Endothelial cell of umbilical vein (primary cell): ENCODE measurements at regions not wholly inside any gene's neighbourhood (a gene's known extent, or its start where the extent isn't known, plus 50 kb on each side); places are given as distances from the start of the nearest gene placed in this dataset.

Source experiments
- EZH2 ChIP-seq: IDR thresholded peaks from 2 replicates; pipeline ENCODE4 v1.6.1; 2012; ENCODE audit warnings: borderline replicate concordance, low read depth, mild to moderate bottlenecking, moderate library complexity, low read length, inconsistent platforms; ENCODE audit not compliant: severe bottlenecking
- MYC ChIP-seq: IDR thresholded peaks from one replicate; pipeline ENCODE4 v1.6.1; 2011; ENCODE audit warnings: mild to moderate bottlenecking, low read depth, low read length
- POLR2A ChIP-seq: IDR thresholded peaks from 2 replicates; pipeline ENCODE4 v1.6.1; 2012; ENCODE audit warnings: low read depth, mild to moderate bottlenecking, control low read depth, low read length

DNA sequence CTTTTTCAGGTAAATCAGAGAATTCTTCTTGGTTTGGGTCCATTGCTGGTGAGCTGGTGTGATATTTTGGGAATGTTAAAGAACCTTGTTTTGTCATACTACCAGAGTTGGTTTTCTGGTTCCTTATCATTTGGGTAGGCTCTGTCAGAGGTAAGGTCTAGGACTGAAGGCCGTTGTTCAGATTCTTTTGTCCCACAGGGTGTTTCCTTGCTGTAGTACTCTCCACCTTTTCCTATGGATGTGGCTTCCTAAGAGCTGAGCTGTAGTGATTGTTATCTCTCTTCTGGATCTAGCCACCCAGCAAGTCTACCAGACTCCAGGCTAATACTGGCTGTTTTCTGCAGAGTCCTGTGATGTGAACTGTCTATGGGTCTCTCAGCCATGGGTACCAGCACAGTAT, 367.5 kb upstream of the GATB start:
- no peak for TF ChIP-seq POLR2A
- TF ChIP-seq EZH2 = no peak
- TF ChIP-seq MYC = no peak
